ENCODE measurements at regions not wholly inside any gene's neighbourhood (a gene's known extent, or its start where the extent isn't known, plus 50 kb on each side); places are given as distances from the start of the nearest gene placed in this dataset.

DNA sequence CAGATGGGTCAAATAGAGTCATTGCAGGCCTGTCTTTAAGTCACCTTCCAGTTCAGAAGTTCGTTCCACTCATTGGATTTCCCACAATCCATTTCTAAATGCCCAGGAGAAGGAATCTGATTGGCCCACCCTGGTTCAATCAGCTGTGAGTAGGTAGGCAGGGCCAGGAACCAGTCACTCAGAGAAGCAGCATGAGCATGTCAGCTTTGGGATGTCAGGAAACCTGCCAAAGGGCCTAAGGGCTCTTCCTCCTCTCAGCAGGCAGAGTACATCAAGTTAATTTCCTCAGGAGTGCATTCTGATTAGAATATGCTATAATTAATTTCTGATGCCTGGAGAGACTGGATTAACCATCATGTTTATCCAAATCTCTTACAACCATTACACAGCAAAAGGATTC is 412.9 kb upstream of the CCNH start:
- BruUV-seq (replicated peaks): no TSS peak
- H3K4me1 ChIP-seq (replicated peaks in 1 of 2; ENCODE audit: control insufficient read depth in 2 of 2, insufficient read depth in 2 of 2, low read length in 2 of 2): no peaks in the 10 kb centered on the region
- no peak overlapping the region for H3K4me3 ChIP-seq
- no peak overlapping the region for H3K9ac ChIP-seq (ENCODE audit: insufficient read depth in 1 of 2, low read depth in 2 of 2, low read length in 2 of 2)
- FAIRE-seq: no peak
- no peak for DNase-seq (ENCODE audit: extremely low read depth in 1 of 4, low spot score in 3 of 4)
- H3K36me3 ChIP-seq (ENCODE audit: control insufficient read depth, insufficient read depth, low read length): no peaks in the 10 kb centered on the region
- H3K9me3 ChIP-seq (replicated peaks; ENCODE audit: control insufficient read depth, insufficient read depth, low read depth, low read length): no peaks in the 10 kb centered on the region
- no peaks in the 10 kb centered on the region for H3K9me1 ChIP-seq (ENCODE audit: control insufficient read depth, insufficient read depth, low read length)
- H3K27ac ChIP-seq (ENCODE audit: extremely low read depth, low read depth, low read length): no peak overlapping the region
- no peaks in the 10 kb centered on the region for H3K27me3 ChIP-seq (ENCODE audit: control insufficient read depth in 2 of 2, insufficient read depth in 2 of 2, low read length in 2 of 2)
- POLR2A ChIA-PET: no interaction called here
- in situ Hi-C loops (cut with MboI): no loop called here
- no peak for TF ChIP-seq SETDB1 (IDR thresholded peaks at IDR 0.05; ENCODE audit: low read length)
- no peak overlapping the region for H2AFZ ChIP-seq (ENCODE audit: low read depth, low read length)
- ATAC-seq: no peak
- intact Hi-C loops (cut with micrococcal nuclease): no loop called here
- no peaks in the 10 kb centered on the region for H3K79me2 ChIP-seq (ENCODE audit: control insufficient read depth, insufficient read depth, low read length)
- H3K4me2 ChIP-seq (ENCODE audit: insufficient read depth, low read length): no peak overlapping the region
- CTCF ChIA-PET (ENCODE audit: low intra/inter-chr PET ratio): no interaction called here
- no peaks in the 10 kb centered on the region for H4K20me1 ChIP-seq (replicated peaks; ENCODE audit: control insufficient read depth, insufficient read depth, low read length)
- 0% methylated on average over 1 of the region's 1 CpG for WGBS (ENCODE audit: insufficient coverage, low coverage, missing lambda C conversion rate)

- in situ Hi-C loops (cut with MboI) (no loop called here), intact Hi-C loops (cut with micrococcal nuclease) (no loop called here)
- no TSS peak for BruUV-seq (replicated peaks)
- DNase-seq (ENCODE audit: extremely low read depth in 1 of 4, low spot score in 3 of 4) (no peak), FAIRE-seq (no peak), ATAC-seq (no peak)
- Histone ChIP-seq H3K9me1 (ENCODE audit: control insufficient read depth, insufficient read depth, low read length) (no peaks in the 10 kb centered on the region), H3K4me2 (ENCODE audit: insufficient read depth, low read length) (no peak overlapping the region), H3K27me3 (ENCODE audit: control insufficient read depth in 2 of 2, insufficient read depth in 2 of 2, low read length in 2 of 2) (no peaks in the 10 kb centered on the region), H2AFZ (ENCODE audit: low read depth, low read length) (no peak overlapping the region), H3K9me3 (replicated peaks; ENCODE audit: control insufficient read depth, insufficient read depth, low read depth, low read length) (no peaks in the 10 kb centered on the region), H3K36me3 (ENCODE audit: control insufficient read depth, insufficient read depth, low read length) (no peaks in the 10 kb centered on the region), H3K27ac (ENCODE audit: extremely low read depth, low read depth, low read length) (no peak overlapping the region), H3K79me2 (ENCODE audit: control insufficient read depth, insufficient read depth, low read length) (no peaks in the 10 kb centered on the region), H3K4me3 (no peak overlapping the region), H3K9ac (ENCODE audit: insufficient read depth in 1 of 2, low read depth in 2 of 2, low read length in 2 of 2) (no peak overlapping the region), H3K4me1 (replicated peaks in 1 of 2; ENCODE audit: control insufficient read depth in 2 of 2, insufficient read depth in 2 of 2, low read length in 2 of 2) (no peaks in the 10 kb centered on the region), H4K20me1 (replicated peaks; ENCODE audit: control insufficient read depth, insufficient read depth, low read length) (no peaks in the 10 kb centered on the region)
- CTCF ChIA-PET (ENCODE audit: low intra/inter-chr PET ratio): no interaction called here
- POLR2A ChIA-PET: no interaction called here
- TF ChIP-seq RHOXF2B (CRISPR knock-in tag; conservative IDR thresholded peaks at IDR 0.05) (no peak), DMBX1 (CRISPR knock-in tag; IDR thresholded peaks at IDR 0.05; ENCODE audit: borderline replicate concordance) (no peak), STAT5B (CRISPR knock-in tag; IDR thresholded peaks at IDR 0.05) (no peak), CBX1 (IDR thresholded peaks at IDR 0.05; ENCODE audit: low read depth) (no peak), PYGO2 (tag; IDR thresholded peaks at IDR 0.05) (no peak), MBD1 (CRISPR knock-in tag; IDR thresholded peaks at IDR 0.05) (no peak), ZNF24 (IDR thresholded peaks at IDR 0.05) (no peak), HDAC8 (tag; IDR thresholded peaks at IDR 0.05) (no peak), ZNF518B (CRISPR knock-in tag; IDR thresholded peaks at IDR 0.05) (no peak), MEF2A (IDR thresholded peaks at IDR 0.05; ENCODE audit: control insufficient read depth, low read depth, low read length) (no peak)
Observed at GRCh38 chr5:87807783-87808182, 395.1 kb upstream of the CCNH start.

All from K562 (cell line).